HG03469 (cell line): ENCODE measurements at regions not wholly inside any gene's neighbourhood (a gene's known extent, or its start where the extent isn't known, plus 50 kb on each side); places are given as distances from the start of the nearest gene placed in this dataset.
"Not testable (repeated sequence)": the region's sequence is repeated elsewhere in the genome, so short reads cannot be mapped to it uniquely, and the experiment has no call there.

Experiments used
- ATAC-seq: cut with Tn5 transposase; IDR thresholded peaks from one replicate; pipeline ENCODE4 v1.9.1; 2021; ENCODE audit warnings: mild to moderate bottlenecking, moderate library complexity, moderate number of reproducible peaks; ENCODE audit not compliant: unreplicated experiment

GRCh38 chr13:73160371-73161031 lies 101.7 kb downstream of the KLF5 start:
- not testable (repeated sequence) for ATAC-seq

GRCh38 chr13:73158851-73159250 lies 100.0 kb downstream of the KLF5 start:
- ATAC-seq = no peak

- no peak for ATAC-seq
These were observed 98.2 kb downstream of the KLF5 start for GRCh38 chr13:73157031-73157430.

GRCh38 chr13:73146707-73147106 lies 87.9 kb downstream of the KLF5 start:
- ATAC-seq = no peak

- no peak for ATAC-seq
These were observed 83.3 kb downstream of the KLF5 start for GRCh38 chr13:73142071-73142470.

GRCh38 chr13:73141292-73141771 lies 82.5 kb downstream of the KLF5 start:
- no peak for ATAC-seq

- ATAC-seq = no peak
These were observed 82.0 kb downstream of the KLF5 start for GRCh38 chr13:73140801-73141200.

GRCh38 chr13:73138638-73139491 lies 80.1 kb downstream of the KLF5 start:
- no peak for ATAC-seq

GRCh38 chr13:73138276-73138637 lies 79.5 kb downstream of the KLF5 start:
- ATAC-seq = no peak

GRCh38 chr13:73136776-73137175 lies 78.0 kb downstream of the KLF5 start:
- no peak for ATAC-seq

GRCh38 chr13:73133531-73133930 lies 74.7 kb downstream of the KLF5 start:
- ATAC-seq = no peak

- ATAC-seq = no peak
These were observed 72.4 kb downstream of the KLF5 start for GRCh38 chr13:73131247-73131646.

- no peak for ATAC-seq
These were observed 70.2 kb downstream of the KLF5 start for GRCh38 chr13:73129023-73129422.
